ENCODE measurements at regions not wholly inside any gene's neighbourhood (a gene's known extent, or its start where the extent isn't known, plus 50 kb on each side); places are given as distances from the start of the nearest gene placed in this dataset.

GRCh38 chr11:69545976-69546617 lies 64.6 kb downstream of the LINC01488 start:
- no peak for DNase-seq (ENCODE audit: low read depth)
- H3K4me3 ChIP-seq (ENCODE audit: low read length): no peak overlapping the region
- no peak for TF ChIP-seq CTCF (IDR thresholded peaks at IDR 0.05; ENCODE audit: insufficient read depth, low read depth, low read length, missing control alignments)

GRCh38 chr11:69546735-69547370 lies 65.4 kb downstream of the LINC01488 start:
- no peak overlapping the region for H3K4me3 ChIP-seq (ENCODE audit: low read length)
- DNase-seq (ENCODE audit: low read depth): no peak
- no peak for TF ChIP-seq CTCF (IDR thresholded peaks at IDR 0.05; ENCODE audit: insufficient read depth, low read depth, low read length, missing control alignments)

GRCh38 chr11:69550846-69551245 lies 69.4 kb downstream of the LINC01488 start:
- no peak for DNase-seq (ENCODE audit: low read depth)
- no peak overlapping the region for H3K4me3 ChIP-seq (ENCODE audit: low read length)
- TF ChIP-seq CTCF (IDR thresholded peaks at IDR 0.05; ENCODE audit: insufficient read depth, low read depth, low read length, missing control alignments): no peak

DNA sequence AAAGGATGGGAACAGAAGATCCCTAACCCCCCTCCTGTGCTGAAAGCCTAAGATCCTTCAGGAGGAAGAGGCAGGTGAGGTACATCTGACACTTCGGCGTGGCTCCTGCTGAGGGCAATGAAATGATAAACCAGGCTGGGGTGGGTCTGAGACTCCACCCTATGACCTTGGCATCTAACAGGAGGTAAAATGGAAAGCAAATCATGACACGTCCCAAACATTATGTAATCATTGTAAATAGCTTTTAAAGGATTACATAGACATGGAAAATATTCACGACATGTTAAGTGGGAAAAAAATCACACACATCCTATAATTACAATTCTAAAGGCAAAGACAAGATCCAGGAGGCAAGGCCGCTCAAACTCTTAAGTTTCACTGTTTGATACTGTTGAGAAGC lies 70.5 kb downstream of the LINC01488 start:
- peak; percentile 68 for DNase-seq (ENCODE audit: low read depth)
- TF ChIP-seq CTCF (IDR thresholded peaks at IDR 0.05; ENCODE audit: insufficient read depth, low read depth, low read length, missing control alignments): no peak
- no peak overlapping the region for H3K4me3 ChIP-seq (ENCODE audit: low read length)

- no peak overlapping the region for H3K4me3 ChIP-seq (ENCODE audit: low read length)
- DNase-seq (ENCODE audit: low read depth): peak; percentile 85
- no peak for TF ChIP-seq CTCF (IDR thresholded peaks at IDR 0.05; ENCODE audit: insufficient read depth, low read depth, low read length, missing control alignments)
Measured at GRCh38 chr11:69552951-69553350, 71.5 kb downstream of the LINC01488 start.

- TF ChIP-seq CTCF (IDR thresholded peaks at IDR 0.05; ENCODE audit: insufficient read depth, low read depth, low read length, missing control alignments): no peak
- DNase-seq (ENCODE audit: low read depth): no peak
- no peak overlapping the region for H3K4me3 ChIP-seq (ENCODE audit: low read length)
Measured at GRCh38 chr11:69553416-69554357, 72.2 kb downstream of the LINC01488 start.
